D721Med (cell line): ENCODE measurements at regions not wholly inside any gene's neighbourhood (a gene's known extent, or its start where the extent isn't known, plus 50 kb on each side); places are given as distances from the start of the nearest gene placed in this dataset.

Source experiments
- DNase-seq: peaks from one replicate; pipeline ENCODE4 v3.0.0; 2011; ENCODE audit warnings: low spot score; ENCODE audit not compliant: insufficient read length
- FAIRE-seq: peaks from 2 replicates; lab custom pipeline; 2011; peaks lifted over from hg19 to GRCh38; lab: Jason Lieb, UNC
- CTCF ChIP-seq: IDR thresholded peaks from 2 replicates; pipeline ENCODE4 v1.5.1; 2012; ENCODE audit warnings: mild to moderate bottlenecking, control low read depth; ENCODE audit not compliant: insufficient read depth; ENCODE audit errors: missing control alignments

GRCh38 chr3:72317491-72317890 is 530.8 kb downstream of the SHQ1 start:
- DNase-seq, result no peak
- no peak for TF ChIP-seq CTCF
- FAIRE-seq, result no peak

DNA sequence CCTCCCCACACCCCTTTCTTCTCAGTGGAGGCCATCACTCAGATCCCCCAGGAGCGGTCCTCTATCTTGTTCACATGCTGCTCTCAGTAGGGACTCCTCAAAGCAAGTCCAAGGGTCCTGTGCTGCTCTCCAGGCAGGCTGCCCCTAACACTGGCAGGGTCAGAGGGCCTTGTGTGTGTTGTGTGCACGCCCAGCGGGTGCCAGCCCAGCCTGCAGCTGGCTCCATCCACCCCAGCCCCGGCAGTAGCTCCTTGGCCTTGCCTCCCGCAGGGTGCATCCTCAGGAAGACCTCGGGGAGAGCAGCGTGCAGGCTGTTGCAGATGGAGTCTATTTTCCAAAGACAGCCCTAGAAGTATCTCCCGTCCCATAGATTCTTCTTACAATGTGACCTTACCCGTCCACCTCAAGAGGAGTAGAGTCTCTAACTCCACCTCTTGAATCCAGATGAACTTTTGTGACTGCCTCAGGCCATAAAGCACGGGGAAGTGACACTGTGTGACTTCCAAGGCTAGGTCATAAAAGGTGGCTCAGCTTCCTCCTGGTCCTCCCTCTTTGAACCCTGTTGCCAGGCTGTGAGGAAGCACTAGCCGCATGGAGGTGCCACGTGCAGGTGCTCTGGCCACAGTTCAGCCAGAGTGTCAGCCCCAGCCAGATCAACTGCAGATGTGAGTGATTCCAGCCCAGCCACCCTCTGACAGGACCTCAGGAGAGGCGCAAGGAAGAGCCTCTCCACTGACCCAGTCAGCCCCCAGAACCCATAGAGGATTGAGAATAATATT is 531.6 kb downstream of the SHQ1 start:
- FAIRE-seq, result no peak
- DNase-seq, result no peak
- no peak for TF ChIP-seq CTCF

- DNase-seq, result no peak
- TF ChIP-seq CTCF, result no peak
Observed at GRCh38 chr3:72313308-72313707, 528.4 kb upstream of the PROK2 start.

DNA sequence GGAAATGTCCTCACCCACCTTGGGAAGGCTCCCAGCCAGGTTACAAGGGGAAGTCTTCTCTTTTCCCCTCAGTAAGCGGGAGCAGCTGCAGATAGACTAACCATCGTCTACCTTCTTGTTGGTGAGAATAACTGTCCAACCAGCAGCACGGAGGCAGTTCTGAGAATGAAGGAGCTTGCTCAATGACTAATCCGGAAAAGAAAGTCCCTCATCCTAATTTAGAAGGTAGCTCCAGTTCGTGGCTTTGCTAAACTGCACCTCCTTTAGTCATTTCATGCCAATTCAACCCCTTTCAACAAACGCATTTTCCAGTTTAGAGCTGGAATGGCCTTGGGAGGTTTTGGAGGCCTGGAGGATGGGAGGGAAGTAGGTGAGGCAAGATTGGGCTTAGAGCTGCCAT is 527.4 kb upstream of the PROK2 start:
- TF ChIP-seq CTCF, result no peak
- FAIRE-seq, result no peak
- DNase-seq, result no peak

More at GRCh38 chr3:72313308-72313707, 528.4 kb upstream of the PROK2 start:
- no peak for FAIRE-seq

DNA sequence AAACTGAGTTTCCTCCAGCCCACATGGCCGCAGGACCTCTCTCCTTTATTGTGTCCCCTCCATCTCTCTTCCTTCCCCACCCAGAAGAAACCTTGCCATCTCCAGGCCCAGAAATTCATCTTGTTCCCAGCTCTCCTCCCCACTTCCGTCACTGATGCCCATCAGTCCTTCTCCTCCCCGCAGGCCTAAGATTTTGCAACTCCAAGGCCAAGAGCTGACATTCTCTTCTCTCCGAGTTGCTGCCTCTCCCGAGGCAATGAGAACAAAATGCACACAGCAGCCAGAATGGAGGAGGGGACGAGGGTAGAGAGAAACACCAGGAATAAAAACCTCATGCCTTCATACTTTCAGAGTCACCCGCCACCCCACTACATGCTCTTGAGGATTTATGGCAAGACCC is 526.5 kb upstream of the PROK2 start:
- FAIRE-seq (no peak), DNase-seq (no peak)

GRCh38 chr3:72310419-72311380 is 525.8 kb upstream of the PROK2 start:
- no peak for FAIRE-seq
- no peak for DNase-seq

More for the DNA sequence above, 526.5 kb upstream of the PROK2 start:
- no peak for TF ChIP-seq CTCF

More at GRCh38 chr3:72310419-72311380, 525.8 kb upstream of the PROK2 start:
- no peak for TF ChIP-seq CTCF
